Keratinocyte (primary cell): ENCODE measurements at regions not wholly inside any gene's neighbourhood (a gene's known extent, or its start where the extent isn't known, plus 50 kb on each side); places are given as distances from the start of the nearest gene placed in this dataset.

Experiments used
- EZH2 ChIP-seq: IDR thresholded peaks from one replicate; pipeline ENCODE4 v1.6.1; 2012; ENCODE audit warnings: inconsistent platforms, mild to moderate bottlenecking, low read length, moderate library complexity
- TF ChIP-seq, protein P1 (sequence below), 3 experiments: IDR thresholded peaks in 1 of 3; conservative IDR thresholded peaks in 1 of 3; optimal IDR thresholded peaks in 1 of 3; 2 replicates in 2 of 3; 3 replicates in 1 of 3; pipeline versions ENCODE3 to v1.5.1; 2011; ENCODE audit warnings: low read length in 3 of 3, mild to moderate bottlenecking in 3 of 3, moderate library complexity in 2 of 3, control low read depth in 1 of 3, inconsistent platforms in 1 of 3; ENCODE audit not compliant: insufficient read depth in 2 of 3; ENCODE audit errors: extremely low read depth in 1 of 3

DNA sequence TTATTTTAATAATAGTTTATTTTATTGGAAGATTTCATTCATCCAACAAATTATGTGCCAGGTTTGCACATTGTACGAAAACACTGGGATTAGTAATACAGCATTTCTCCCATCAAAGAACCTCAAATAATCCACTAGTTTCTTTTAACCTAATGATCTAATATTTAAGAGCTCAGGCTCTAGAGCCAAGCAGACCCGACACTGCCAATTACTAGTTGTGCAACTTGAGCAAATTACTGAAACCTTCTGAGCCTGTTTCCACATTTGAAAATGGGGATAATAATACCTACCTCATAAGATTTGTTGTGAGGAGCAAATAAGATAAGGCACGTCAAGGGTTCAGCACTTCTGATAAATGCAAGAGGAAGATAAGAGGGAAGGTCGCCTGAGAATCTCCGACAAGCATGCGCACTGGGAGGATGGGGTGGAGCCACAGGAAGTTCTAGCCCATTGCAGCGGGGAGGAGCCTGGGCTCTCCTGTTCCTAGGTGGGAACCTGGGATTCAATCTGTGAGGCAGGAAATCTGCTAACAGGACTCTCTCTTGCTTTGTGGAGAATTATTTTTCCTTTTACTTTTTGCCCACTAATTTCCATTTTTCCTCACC lies 141.5 kb upstream of the SMAD1 start:
- TF ChIP-seq, protein P1, sequence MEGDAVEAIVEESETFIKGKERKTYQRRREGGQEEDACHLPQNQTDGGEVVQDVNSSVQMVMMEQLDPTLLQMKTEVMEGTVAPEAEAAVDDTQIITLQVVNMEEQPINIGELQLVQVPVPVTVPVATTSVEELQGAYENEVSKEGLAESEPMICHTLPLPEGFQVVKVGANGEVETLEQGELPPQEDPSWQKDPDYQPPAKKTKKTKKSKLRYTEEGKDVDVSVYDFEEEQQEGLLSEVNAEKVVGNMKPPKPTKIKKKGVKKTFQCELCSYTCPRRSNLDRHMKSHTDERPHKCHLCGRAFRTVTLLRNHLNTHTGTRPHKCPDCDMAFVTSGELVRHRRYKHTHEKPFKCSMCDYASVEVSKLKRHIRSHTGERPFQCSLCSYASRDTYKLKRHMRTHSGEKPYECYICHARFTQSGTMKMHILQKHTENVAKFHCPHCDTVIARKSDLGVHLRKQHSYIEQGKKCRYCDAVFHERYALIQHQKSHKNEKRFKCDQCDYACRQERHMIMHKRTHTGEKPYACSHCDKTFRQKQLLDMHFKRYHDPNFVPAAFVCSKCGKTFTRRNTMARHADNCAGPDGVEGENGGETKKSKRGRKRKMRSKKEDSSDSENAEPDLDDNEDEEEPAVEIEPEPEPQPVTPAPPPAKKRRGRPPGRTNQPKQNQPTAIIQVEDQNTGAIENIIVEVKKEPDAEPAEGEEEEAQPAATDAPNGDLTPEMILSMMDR (optimal IDR thresholded peaks at IDR 0.05 in 1 of 3, IDR thresholded peaks at IDR 0.05 in 1 of 3, conservative IDR thresholded peaks at IDR 0.05 in 1 of 3; ENCODE audit: extremely low read depth in 1 of 3, insufficient read depth in 2 of 3, low read length in 3 of 3) = no peak
- no peak for TF ChIP-seq EZH2
